ENCODE measurements at regions not wholly inside any gene's neighbourhood (a gene's known extent, or its start where the extent isn't known, plus 50 kb on each side); places are given as distances from the start of the nearest gene placed in this dataset.

GRCh38 chrX:109863811-109864210 is 130.8 kb upstream of the ACSL4 start:
- Histone ChIP-seq H4K20me1 (ENCODE audit: control insufficient read depth, insufficient read depth) (no peaks in the 10 kb centered on the region), H3K4me2 (ENCODE audit: control insufficient read depth, insufficient read depth) (no peak overlapping the region), H3K27ac (ENCODE audit: control insufficient read depth, insufficient read depth) (no peak overlapping the region), H2AFZ (ENCODE audit: control insufficient read depth, low read depth, low read length) (no peak overlapping the region), H3K79me2 (ENCODE audit: control insufficient read depth, insufficient read depth, low read length) (no peaks in the 10 kb centered on the region), H3K9me3 (replicated peaks; ENCODE audit: control insufficient read depth, insufficient read depth, low read length) (no peaks in the 10 kb centered on the region), H3K27me3 (replicated peaks in 1 of 2; ENCODE audit: control insufficient read depth in 2 of 2, insufficient read depth in 2 of 2, low read length in 1 of 2) (no peaks in the 10 kb centered on the region), H3K9ac (ENCODE audit: control insufficient read depth, insufficient read depth, low read length) (no peak overlapping the region), H3K4me1 (ENCODE audit: control insufficient read depth, insufficient read depth, low read length) (no peaks in the 10 kb centered on the region), H3K4me3 (no peak overlapping the region), H3K36me3 (ENCODE audit: control insufficient read depth in 2 of 2, insufficient read depth in 2 of 2, low read length in 1 of 2) (no peaks in the 10 kb centered on the region)
- ChIA-PET CTCF (interaction anchor here (0.6 to 2.8 kb wide), 5 partner anchors 22 to 229 kb away, joined by 3 to 16 read pairs (median 7); no protein-coding TSS in a partner anchor), RAD21 (ENCODE audit: unreplicated experiment) (interaction anchor here (0.9 to 2.0 kb wide), 3 partner anchors 9 to 151 kb away, joined by 3 to 4 read pairs (median 4); no protein-coding TSS in a partner anchor), POLR2A (interaction anchor here (1.3 to 1.6 kb wide), 2 partner anchors 9 to 15 kb away, joined by 5 to 6 read pairs; no protein-coding TSS in a partner anchor), SMC1A (ENCODE audit: uncharacterized antibody, unreplicated experiment) (interaction anchor here (0.7 to 3.0 kb wide), 8 partner anchors 8 to 169 kb away, joined by 3 to 24 read pairs (median 5); no protein-coding TSS in a partner anchor)
- in situ Hi-C loops (cut with MboI) (no loop called here), intact Hi-C loops (cut with micrococcal nuclease; ENCODE audit: unreplicated experiment) (no loop called here)
- no TSS peak for BruUV-seq (replicated peaks)
- DNase-seq (ENCODE audit: low read depth, low spot score) (no peak), ATAC-seq (no peak), FAIRE-seq (no peak)
- TF ChIP-seq MEF2B (IDR thresholded peaks at IDR 0.05; ENCODE audit: partially characterized antibody, poor library complexity, severe bottlenecking) (peak; percentile 76), RCOR1 (conservative IDR thresholded peaks at IDR 0.05; ENCODE audit: low read depth, low read length) (no peak)

GRCh38 chrX:109871121-109871888 is 131.6 kb upstream of the TMEM164 start:
- Histone ChIP-seq H3K9ac (ENCODE audit: control insufficient read depth, insufficient read depth, low read length) (no peak overlapping the region), H3K9me3 (replicated peaks; ENCODE audit: control insufficient read depth, insufficient read depth, low read length) (no peaks in the 10 kb centered on the region), H3K4me3 (no peak overlapping the region), H3K79me2 (ENCODE audit: control insufficient read depth, insufficient read depth, low read length) (no peaks in the 10 kb centered on the region), H3K4me1 (ENCODE audit: control insufficient read depth, insufficient read depth, low read length) (no peaks in the 10 kb centered on the region), H3K4me2 (ENCODE audit: control insufficient read depth, insufficient read depth) (no peak overlapping the region), H4K20me1 (ENCODE audit: control insufficient read depth, insufficient read depth) (no peaks in the 10 kb centered on the region), H2AFZ (ENCODE audit: control insufficient read depth, low read depth, low read length) (no peak overlapping the region), H3K27me3 (replicated peaks in 1 of 2; ENCODE audit: control insufficient read depth in 2 of 2, insufficient read depth in 2 of 2, low read length in 1 of 2) (no peaks in the 10 kb centered on the region), H3K27ac (ENCODE audit: control insufficient read depth, insufficient read depth) (no peak overlapping the region), H3K36me3 (ENCODE audit: control insufficient read depth in 2 of 2, insufficient read depth in 2 of 2, low read length in 1 of 2) (no peaks in the 10 kb centered on the region)
- SMC1A ChIA-PET (ENCODE audit: uncharacterized antibody, unreplicated experiment), result interaction anchor here (0.6 to 2.4 kb wide), 8 partner anchors 8 to 386 kb away, joined by 3 to 17 read pairs (median 3); no protein-coding TSS in a partner anchor
- in situ Hi-C loops (cut with MboI) (no loop called here), intact Hi-C loops (cut with micrococcal nuclease; ENCODE audit: unreplicated experiment) (no loop called here)
- RAD21 ChIA-PET (ENCODE audit: unreplicated experiment), result interaction anchor here (1.7 to 2.0 kb wide), 2 partner anchors 9 to 14 kb away, joined by 5 read pairs; no protein-coding TSS in a partner anchor
- BruUV-seq (replicated peaks), result no TSS peak
- DNase-seq (ENCODE audit: low read depth, low spot score) (no peak), FAIRE-seq (no peak), ATAC-seq (no peak)
- POLR2A ChIA-PET, result no interaction called here
- WGBS (ENCODE audit: insufficient coverage, insufficient replicate concordance, low lambda C conversion rate, missing lambda C conversion rate), result 15% methylated on average over 4 of the region's 4 CpGs
- CTCF ChIA-PET, result interaction anchor here (0.6 to 1.5 kb wide), 8 partner anchors 8 to 537 kb away, joined by 3 to 8 read pairs (median 4); no protein-coding TSS in a partner anchor
- TF ChIP-seq ZNF274 (IDR thresholded peaks at IDR 0.05; ENCODE audit: insufficient read depth, insufficient read length) (no peak), NFIC (IDR thresholded peaks at IDR 0.05; ENCODE audit: low read depth, low read length) (no peak), POU2F2 (IDR thresholded peaks at IDR 0.05; ENCODE audit: borderline replicate concordance, low read depth, low read length) (no peak), POLR2AphosphoS2 (IDR thresholded peaks at IDR 0.05; ENCODE audit: low read depth, low read length) (no peak), SKIL (IDR thresholded peaks at IDR 0.05; ENCODE audit: low read depth, poor library complexity, severe bottlenecking) (no peak), ASH2L (IDR thresholded peaks at IDR 0.05; ENCODE audit: borderline replicate concordance, low read depth) (no peak), E2F4 (IDR thresholded peaks at IDR 0.05; ENCODE audit: low read depth, low read length) (no peak), SP1 (IDR thresholded peaks at IDR 0.05; ENCODE audit: low read depth, low read length) (no peak), SIX5 (IDR thresholded peaks at IDR 0.05; ENCODE audit: low read depth, low read length, severe bottlenecking) (no peak), PAX5 (IDR thresholded peaks at IDR 0.05; ENCODE audit: borderline replicate concordance, low read depth, low read length) (no peak)
